Breast epithelium (tissue), 3 donors: ENCODE measurements at regions not wholly inside any gene's neighbourhood (a gene's known extent, or its start where the extent isn't known, plus 50 kb on each side); places are given as distances from the start of the nearest gene placed in this dataset.

Experiments used
- CTCF ChIP-seq, 3 donors: fragments of 450-650 bp; IDR thresholded peaks; one replicate each; pipeline ENCODE4 v1.5.1; 2016 to 2017; ENCODE audit warnings: antibody characterized with exemption in 3 of 3, mild to moderate bottlenecking in 3 of 3, moderate library complexity in 3 of 3
- POLR2A ChIP-seq: fragments of 450-650 bp; IDR thresholded peaks from one replicate; pipeline ENCODE4 v1.6.1; 2016; ENCODE audit warnings: antibody characterized with exemption, mild to moderate bottlenecking, moderate library complexity
- POLR2AphosphoS5 ChIP-seq, 3 donors: sonication (generic); formaldehyde crosslinking; IDR thresholded peaks; one replicate each; pipeline ENCODE4 v1.6.1; 2017; ENCODE audit warnings: antibody characterized with exemption in 3 of 3

GRCh38 chr9:102778746-102779145, 216.4 kb upstream of the CYLC2 start:
- TF ChIP-seq CTCF (IDR thresholded peaks at IDR 0.05) (no peak), POLR2AphosphoS5 (IDR thresholded peaks at IDR 0.05) (no peak), POLR2A (no peak)
